ENCODE measurements at regions not wholly inside any gene's neighbourhood (a gene's known extent, or its start where the extent isn't known, plus 50 kb on each side); places are given as distances from the start of the nearest gene placed in this dataset.

DNA sequence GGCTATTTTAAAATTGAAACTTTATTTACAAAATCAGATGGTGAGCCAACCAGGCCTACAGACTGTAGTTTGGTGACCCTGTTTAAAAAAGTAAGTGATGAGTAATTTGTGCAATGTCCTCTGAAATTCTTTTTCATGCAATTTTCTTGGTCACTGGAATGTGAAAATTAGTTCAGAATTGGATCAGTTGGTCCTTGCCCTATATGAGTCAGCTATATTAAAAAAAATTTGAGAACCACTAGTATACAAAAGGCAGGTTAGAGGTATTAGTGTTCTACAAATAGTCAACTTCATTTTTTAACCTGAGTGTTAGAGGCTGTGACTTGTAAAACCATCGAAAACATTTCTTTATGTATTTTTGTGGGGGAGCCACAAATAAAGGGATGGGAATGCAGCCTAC lies 91.1 kb upstream of the NXPH2 start:
- DNase-seq (ENCODE audit: low read depth) = no peak
- H3K4me3 ChIP-seq (ENCODE audit: low read depth, low read length) = no peak overlapping the region
- TF ChIP-seq MYC (IDR thresholded peaks at IDR 0.05; ENCODE audit: low read depth, low read length) (no peak), POLR2A (IDR thresholded peaks at IDR 0.05; ENCODE audit: extremely low read depth, insufficient read length) (no peak)
- TF ChIP-seq, protein P1, sequence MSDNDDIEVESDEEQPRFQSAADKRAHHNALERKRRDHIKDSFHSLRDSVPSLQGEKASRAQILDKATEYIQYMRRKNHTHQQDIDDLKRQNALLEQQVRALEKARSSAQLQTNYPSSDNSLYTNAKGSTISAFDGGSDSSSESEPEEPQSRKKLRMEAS (IDR thresholded peaks at IDR 0.05; ENCODE audit: low read depth, low read length) = no peak
- TF ChIP-seq, protein P2, sequence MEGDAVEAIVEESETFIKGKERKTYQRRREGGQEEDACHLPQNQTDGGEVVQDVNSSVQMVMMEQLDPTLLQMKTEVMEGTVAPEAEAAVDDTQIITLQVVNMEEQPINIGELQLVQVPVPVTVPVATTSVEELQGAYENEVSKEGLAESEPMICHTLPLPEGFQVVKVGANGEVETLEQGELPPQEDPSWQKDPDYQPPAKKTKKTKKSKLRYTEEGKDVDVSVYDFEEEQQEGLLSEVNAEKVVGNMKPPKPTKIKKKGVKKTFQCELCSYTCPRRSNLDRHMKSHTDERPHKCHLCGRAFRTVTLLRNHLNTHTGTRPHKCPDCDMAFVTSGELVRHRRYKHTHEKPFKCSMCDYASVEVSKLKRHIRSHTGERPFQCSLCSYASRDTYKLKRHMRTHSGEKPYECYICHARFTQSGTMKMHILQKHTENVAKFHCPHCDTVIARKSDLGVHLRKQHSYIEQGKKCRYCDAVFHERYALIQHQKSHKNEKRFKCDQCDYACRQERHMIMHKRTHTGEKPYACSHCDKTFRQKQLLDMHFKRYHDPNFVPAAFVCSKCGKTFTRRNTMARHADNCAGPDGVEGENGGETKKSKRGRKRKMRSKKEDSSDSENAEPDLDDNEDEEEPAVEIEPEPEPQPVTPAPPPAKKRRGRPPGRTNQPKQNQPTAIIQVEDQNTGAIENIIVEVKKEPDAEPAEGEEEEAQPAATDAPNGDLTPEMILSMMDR (IDR thresholded peaks at IDR 0.05; ENCODE audit: low read depth, low read length) = no peak

DNA sequence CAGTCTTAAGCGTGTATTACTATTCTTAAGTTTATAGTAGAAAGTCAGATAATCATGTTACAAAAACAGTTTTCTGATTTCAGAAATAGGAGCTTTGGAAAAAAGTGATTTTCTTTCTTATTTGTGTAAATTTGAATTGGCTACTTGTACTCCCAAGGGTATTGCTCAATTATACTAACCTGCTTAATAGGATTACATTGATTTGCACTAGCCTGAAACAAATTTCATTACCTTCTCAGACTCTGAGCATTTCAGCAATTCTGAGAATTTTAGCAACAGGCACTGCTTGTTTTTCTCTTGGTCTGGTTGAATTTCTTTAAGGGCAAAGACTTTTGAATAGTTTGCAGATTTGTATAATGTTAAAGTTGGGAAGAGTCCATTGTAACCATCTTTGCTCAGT lies 87.2 kb upstream of the NXPH2 start:
- TF ChIP-seq, protein P1 (IDR thresholded peaks at IDR 0.05; ENCODE audit: low read depth, low read length) = no peak
- TF ChIP-seq MYC (IDR thresholded peaks at IDR 0.05; ENCODE audit: low read depth, low read length) (no peak), POLR2A (IDR thresholded peaks at IDR 0.05; ENCODE audit: extremely low read depth, insufficient read length) (no peak)
- TF ChIP-seq, protein P2 (IDR thresholded peaks at IDR 0.05; ENCODE audit: low read depth, low read length) = no peak
- DNase-seq (ENCODE audit: low read depth) = no peak
- H3K4me3 ChIP-seq (ENCODE audit: low read depth, low read length) = no peak overlapping the region

DNA sequence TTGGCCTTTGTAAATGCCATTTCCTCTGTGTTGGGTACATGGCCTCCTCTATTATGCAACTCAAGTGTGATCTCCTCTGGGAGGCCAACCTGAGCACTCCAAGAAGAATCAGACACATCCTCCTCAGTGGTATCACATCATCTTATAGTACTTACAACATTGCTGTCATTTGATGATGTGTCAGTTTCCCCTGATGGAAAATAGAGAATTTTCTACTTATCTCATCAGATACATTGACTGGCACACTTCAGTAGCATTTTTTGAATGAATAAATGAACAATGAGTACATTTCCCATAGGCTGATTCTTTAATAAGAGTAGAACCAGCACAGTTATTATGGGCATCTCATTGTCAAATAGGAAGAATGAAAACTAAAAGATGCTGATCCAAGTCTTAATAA lies 86.6 kb upstream of the NXPH2 start:
- TF ChIP-seq, protein P1 (IDR thresholded peaks at IDR 0.05; ENCODE audit: low read depth, low read length) = no peak
- TF ChIP-seq, protein P2 (IDR thresholded peaks at IDR 0.05; ENCODE audit: low read depth, low read length) = no peak
- no peak for TF ChIP-seq MYC (IDR thresholded peaks at IDR 0.05; ENCODE audit: low read depth, low read length)
- TF ChIP-seq POLR2A (IDR thresholded peaks at IDR 0.05; ENCODE audit: extremely low read depth, insufficient read length) = no peak
- no peak overlapping the region for H3K4me3 ChIP-seq (ENCODE audit: low read depth, low read length)
- no peak for DNase-seq (ENCODE audit: low read depth)

DNA sequence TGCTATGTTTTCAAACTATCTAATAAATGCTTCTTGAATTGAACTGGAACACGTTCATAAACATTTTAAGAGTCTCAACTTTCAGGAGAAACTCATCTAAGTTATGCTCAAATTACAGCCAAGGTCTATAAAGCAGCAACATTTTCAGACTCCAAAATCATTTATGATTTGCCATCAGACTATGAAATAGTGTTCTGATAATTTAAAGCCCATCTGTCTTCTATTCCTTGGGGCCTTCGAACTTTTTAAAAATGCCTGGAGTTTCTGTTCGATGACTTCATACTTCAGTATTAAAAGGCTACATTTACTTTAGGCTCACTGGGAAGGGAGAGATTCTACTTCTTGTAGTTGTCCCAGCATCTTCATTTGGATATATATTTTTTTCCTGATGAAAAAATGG lies 73.6 kb upstream of the NXPH2 start:
- H3K4me3 ChIP-seq (ENCODE audit: low read depth, low read length) = no peak overlapping the region
- TF ChIP-seq, protein P2 (IDR thresholded peaks at IDR 0.05; ENCODE audit: low read depth, low read length) = no peak
- TF ChIP-seq MYC (IDR thresholded peaks at IDR 0.05; ENCODE audit: low read depth, low read length) (no peak), POLR2A (IDR thresholded peaks at IDR 0.05; ENCODE audit: extremely low read depth, insufficient read length) (no peak)
- TF ChIP-seq, protein P1 (IDR thresholded peaks at IDR 0.05; ENCODE audit: low read depth, low read length) = no peak
- no peak for DNase-seq (ENCODE audit: low read depth)

DNA sequence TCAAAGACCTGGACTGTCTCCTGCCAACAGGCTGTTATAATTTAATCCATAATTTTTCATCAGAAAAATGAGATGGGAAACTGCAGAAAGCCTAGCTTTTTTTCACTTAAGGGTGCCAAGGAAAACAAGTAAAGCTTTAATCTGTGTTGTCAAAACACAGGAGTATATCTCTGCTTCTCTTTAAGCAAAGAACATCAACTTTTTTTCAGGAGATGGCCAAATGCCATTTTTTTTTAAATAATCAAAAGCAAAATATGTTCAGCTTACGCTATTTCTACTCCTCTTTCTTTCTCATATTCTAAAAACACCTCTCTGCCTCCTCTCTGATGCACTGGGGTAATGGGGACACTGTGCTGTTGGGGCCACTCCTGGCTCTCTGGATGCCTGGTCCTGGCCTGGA lies 73.1 kb upstream of the NXPH2 start:
- no peak overlapping the region for H3K4me3 ChIP-seq (ENCODE audit: low read depth, low read length)
- TF ChIP-seq MYC (IDR thresholded peaks at IDR 0.05; ENCODE audit: low read depth, low read length) (no peak), POLR2A (IDR thresholded peaks at IDR 0.05; ENCODE audit: extremely low read depth, insufficient read length) (no peak)
- DNase-seq (ENCODE audit: low read depth) = no peak

DNA sequence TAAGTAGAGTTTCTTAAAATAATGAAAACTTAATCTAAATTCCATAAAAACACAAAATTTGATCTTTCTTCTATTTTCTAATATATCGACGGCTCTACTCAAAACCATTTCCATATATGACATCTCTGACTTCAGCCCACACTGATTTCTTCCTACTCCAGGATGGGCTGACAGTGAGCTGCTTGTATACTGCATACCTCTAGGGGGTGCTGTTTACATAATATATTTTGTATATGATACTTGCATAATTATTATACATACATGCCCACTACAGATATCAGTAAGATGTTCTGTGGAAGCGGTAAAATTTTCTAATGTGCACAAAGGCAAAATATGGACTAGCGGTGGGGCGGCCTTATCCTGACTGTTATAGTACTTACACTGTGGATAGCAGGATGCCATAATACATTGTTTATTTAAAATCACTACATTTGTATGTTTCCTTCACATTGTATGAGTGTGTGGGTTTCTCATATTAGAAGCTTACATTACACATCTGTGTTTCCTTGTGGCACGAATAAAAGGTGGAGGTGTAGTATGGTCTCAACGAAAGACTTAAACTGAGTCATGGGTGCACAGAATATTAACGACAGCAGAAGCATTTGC lies 66.1 kb upstream of the NXPH2 start:
- no peak overlapping the region for H3K4me3 ChIP-seq (ENCODE audit: low read depth, low read length)
- DNase-seq (ENCODE audit: low read depth) = peak; percentile 54
- TF ChIP-seq, protein P1 (IDR thresholded peaks at IDR 0.05; ENCODE audit: low read depth, low read length) = no peak
- TF ChIP-seq, protein P2 (IDR thresholded peaks at IDR 0.05; ENCODE audit: low read depth, low read length) = peak; percentile 65
- no peak for TF ChIP-seq MYC (IDR thresholded peaks at IDR 0.05; ENCODE audit: low read depth, low read length)
- no peak for TF ChIP-seq POLR2A (IDR thresholded peaks at IDR 0.05; ENCODE audit: extremely low read depth, insufficient read length)

All from NB4 (cell line).